ENCODE measurements at regions not wholly inside any gene's neighbourhood (a gene's known extent, or its start where the extent isn't known, plus 50 kb on each side); places are given as distances from the start of the nearest gene placed in this dataset.
"Not testable (repeated sequence)": the region's sequence is repeated elsewhere in the genome, so short reads cannot be mapped to it uniquely, and the experiment has no call there.

DNA sequence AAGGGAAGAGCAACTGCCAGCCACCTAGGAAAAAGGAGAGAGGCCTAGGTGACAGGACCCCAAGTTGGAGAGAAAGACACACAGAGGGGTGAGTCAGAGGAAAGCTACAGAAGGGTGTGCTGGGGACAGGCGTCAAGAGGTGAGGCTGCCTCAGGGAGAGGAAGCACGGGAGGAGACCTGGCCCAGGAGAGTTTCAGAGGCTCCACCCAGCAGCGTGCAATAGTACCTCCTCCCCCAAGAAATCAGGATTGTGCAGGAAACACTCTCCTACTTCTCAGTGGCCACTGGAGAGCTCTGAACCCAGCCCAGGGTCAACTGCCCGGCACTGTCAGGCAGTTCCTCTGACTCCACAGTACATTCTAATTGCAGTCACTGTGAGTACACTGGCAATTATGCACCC is 346.0 kb downstream of the BCL2L11 start:
- DNase-seq (ENCODE audit: low read depth); H3K4me3 ChIP-seq (ENCODE audit: low read depth, low read length): not testable (repeated sequence)

DNA sequence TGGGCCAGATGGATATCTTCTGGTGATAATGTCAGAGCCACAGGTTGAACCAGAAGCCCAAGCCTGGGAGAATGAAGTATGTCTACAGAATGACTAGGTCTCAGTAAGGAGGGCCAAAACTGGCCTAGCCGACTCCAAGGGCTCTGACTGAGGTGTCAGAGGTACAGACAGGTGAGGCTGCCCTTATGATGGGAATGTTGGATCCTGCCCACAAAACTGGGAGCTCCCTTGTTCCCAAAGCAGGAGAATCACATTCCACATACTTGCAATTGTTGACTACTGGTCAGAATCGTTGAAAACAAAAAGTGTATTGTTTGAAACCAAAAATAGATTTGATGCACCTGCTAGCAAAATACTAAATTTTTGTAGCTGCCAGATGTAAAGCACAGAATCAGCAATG is 350.2 kb downstream of the BCL2L11 start:
- not testable (repeated sequence) for DNase-seq (ENCODE audit: low read depth); H3K4me3 ChIP-seq (ENCODE audit: low read depth, low read length)

DNA sequence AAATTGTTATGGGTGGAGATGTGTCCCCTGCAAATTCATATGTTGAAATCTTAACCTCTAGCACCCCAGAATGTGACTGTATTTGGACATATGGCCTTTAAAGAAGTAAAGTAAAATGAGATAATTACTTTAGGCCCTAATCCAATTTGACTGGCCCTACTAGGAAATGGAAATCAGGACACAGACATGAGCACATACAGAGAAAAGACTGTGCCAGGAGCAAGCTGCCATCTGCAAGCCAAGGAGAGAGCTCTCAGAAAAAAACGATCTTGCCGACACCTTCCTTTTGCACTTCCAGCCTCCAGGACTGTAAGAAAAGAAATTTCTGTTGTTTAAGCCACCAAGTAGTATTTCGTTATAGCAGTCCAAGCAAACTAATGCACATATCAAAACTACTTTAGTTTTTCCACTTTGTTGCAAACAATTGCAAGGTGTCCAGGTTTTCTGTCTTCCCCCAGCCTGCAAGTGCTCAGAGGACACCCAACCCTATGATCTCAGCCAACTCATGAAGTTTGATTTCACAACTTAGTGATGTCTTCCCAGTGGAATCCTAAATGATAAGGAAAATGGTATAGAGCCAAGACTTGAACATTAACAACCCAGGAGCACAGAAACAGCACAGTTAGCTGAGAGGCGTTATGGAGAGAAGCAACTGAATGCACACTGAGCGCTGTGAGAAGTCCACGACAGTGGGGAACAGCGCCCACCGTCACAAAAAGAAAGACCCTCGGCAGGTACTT is 351.2 kb downstream of the BCL2L11 start:
- DNase-seq (ENCODE audit: low read depth) = peak; percentile 48
- H3K4me3 ChIP-seq (ENCODE audit: low read depth, low read length) = not testable (repeated sequence)

DNA sequence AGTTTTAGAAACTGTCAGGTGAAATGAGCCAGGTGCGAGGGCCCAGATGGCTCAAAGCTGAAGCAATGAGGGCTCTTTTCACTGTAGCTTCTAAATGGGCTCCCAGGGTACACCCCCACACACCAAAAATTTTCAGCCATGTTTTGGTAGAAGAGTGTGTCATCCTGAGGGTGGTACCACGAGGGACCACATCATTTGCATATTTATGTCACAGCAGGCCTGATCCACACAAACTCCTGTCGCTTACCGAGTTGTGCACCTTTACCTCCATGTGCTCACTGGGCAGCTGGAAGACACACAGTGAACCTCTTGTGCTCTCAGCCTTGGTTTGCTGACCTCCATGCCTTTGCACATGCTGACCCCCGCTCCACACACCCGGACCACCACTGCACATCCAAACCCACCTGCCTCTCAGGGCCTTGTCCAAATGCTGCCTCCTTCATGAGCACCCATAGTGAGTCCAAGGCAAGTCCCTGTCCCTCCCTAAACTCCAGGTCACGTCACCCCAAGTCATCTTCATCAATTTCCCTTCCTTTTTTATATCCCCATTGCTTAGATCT is 352.2 kb downstream of the BCL2L11 start:
- not testable (repeated sequence) for DNase-seq (ENCODE audit: low read depth)

DNA sequence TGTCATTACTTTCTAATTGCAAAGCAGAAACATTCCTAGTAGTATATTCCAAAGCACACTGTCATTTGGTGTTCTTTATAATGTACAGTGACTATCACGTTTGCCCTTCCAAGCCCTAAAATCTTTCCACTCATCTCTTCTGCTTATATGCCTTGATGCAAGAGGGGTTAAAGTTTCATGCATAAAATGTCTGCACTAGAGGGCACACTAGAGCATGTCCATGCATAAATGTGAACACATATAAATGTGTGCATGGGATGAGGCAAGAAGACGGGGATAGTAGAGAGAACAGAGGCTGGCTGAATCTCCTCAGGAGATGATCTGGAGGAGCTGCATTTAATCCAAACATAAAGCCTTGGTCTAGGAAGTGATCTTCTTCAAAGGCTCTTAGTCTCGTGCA is 352.8 kb downstream of the BCL2L11 start:
- not testable (repeated sequence) for DNase-seq (ENCODE audit: low read depth); H3K4me3 ChIP-seq (ENCODE audit: low read depth, low read length)

More for the DNA sequence above, 352.2 kb downstream of the BCL2L11 start:
- not testable (repeated sequence) for H3K4me3 ChIP-seq (ENCODE audit: low read depth, low read length)

DNA sequence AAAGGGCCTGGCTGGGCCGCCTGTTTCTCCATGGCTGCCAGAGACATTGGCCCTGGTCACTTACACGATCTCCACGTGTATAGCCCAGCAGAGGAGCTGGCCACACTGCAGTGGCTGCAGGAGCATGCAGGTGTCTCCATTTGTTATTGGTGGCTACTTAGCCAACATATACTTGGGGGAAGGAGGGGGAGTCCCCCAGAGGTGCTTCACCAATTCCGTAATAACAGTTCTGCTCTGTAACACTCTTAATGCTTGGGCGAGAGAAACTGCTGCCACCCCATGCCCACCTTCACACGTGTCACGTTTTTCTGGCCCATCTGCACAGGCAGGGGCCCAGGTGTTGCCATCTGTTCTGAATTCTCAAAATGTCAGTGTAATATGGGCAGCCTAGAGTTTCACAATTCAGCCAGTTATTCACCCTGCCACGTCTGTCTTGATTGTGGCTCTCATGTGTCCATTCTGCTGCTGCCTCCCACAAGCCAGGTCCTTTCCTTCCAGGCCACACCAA is 353.5 kb downstream of the BCL2L11 start:
- H3K4me3 ChIP-seq (ENCODE audit: low read depth, low read length); DNase-seq (ENCODE audit: low read depth): not testable (repeated sequence)

DNA sequence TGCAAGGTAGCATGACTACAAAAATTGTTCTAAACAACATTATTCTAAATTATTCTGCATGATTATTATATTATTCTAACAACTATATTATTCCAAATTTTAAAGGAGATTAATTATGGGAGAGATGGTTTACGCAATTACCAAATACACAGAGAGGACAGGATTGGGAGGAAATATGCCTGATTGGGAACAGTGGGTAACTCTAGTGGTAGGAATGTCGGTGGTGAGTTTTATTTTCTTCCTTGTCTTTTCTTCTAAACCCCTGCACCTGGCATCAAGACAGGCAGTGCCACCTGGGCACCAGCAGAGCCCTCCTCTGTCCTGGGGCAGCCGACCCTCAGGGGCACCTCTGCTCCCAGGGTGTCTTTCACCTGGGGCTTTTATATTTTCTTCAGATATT is 357.6 kb downstream of the BCL2L11 start:
- H3K4me3 ChIP-seq (ENCODE audit: low read depth, low read length); DNase-seq (ENCODE audit: low read depth): not testable (repeated sequence)
- TF ChIP-seq, protein P1, sequence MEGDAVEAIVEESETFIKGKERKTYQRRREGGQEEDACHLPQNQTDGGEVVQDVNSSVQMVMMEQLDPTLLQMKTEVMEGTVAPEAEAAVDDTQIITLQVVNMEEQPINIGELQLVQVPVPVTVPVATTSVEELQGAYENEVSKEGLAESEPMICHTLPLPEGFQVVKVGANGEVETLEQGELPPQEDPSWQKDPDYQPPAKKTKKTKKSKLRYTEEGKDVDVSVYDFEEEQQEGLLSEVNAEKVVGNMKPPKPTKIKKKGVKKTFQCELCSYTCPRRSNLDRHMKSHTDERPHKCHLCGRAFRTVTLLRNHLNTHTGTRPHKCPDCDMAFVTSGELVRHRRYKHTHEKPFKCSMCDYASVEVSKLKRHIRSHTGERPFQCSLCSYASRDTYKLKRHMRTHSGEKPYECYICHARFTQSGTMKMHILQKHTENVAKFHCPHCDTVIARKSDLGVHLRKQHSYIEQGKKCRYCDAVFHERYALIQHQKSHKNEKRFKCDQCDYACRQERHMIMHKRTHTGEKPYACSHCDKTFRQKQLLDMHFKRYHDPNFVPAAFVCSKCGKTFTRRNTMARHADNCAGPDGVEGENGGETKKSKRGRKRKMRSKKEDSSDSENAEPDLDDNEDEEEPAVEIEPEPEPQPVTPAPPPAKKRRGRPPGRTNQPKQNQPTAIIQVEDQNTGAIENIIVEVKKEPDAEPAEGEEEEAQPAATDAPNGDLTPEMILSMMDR (IDR thresholded peaks at IDR 0.05; ENCODE audit: insufficient read depth, low read depth, low read length) = peak; percentile 19

DNA sequence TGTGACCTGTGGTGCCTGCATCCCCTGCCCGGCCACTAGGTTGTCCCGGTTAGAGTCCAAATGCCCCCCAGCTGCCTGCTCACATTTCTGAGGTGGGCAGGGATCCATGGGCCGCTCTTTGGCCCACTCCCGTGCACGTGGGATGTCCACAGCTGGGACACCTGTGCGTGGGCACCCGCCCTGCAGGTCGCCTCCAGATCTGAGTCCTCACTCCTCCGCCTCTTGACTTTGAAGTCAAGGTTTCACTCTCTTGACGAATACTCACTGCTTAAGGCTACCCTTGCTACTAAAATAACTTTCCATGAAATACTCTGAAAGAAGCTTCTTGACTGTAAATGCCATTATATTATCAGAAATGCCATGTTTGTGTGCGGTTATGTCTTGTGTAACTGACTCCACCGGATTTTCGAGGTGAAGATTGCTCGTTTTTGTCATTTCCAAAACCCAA is 358.2 kb downstream of the BCL2L11 start:
- DNase-seq (ENCODE audit: low read depth); H3K4me3 ChIP-seq (ENCODE audit: low read depth, low read length): not testable (repeated sequence)

DNA sequence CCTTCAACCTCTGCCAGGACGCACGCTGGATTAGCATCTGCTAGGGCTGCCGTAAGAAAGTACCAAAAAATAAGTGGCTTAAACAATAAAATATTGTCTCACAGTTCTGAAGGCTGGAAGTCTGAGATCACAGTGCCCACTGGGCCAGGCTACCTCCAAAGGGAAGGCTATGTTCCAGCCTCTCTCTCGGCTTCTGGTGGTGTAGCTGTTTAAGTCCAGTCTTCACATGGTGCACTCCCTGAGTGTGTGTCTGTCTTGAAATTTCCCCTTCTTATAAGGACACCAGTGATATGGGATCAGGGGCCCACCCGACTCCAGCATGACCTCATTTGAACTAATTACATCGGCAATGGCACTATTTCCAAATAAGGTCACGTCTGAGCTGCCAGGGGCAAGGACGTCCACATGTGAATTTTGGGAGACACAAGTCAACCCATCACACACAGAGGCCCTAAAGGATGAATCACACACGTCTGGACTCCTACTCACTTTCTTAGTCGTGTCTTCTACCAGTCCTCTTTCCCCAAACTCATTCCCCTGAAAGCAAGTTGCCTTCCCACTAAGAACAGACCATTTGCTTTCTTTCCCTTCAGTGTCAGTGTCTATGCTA is 359.4 kb downstream of the BCL2L11 start:
- H3K4me3 ChIP-seq (ENCODE audit: low read depth, low read length) = not testable (repeated sequence)
- peak; percentile 66 for DNase-seq (ENCODE audit: low read depth)

DNA sequence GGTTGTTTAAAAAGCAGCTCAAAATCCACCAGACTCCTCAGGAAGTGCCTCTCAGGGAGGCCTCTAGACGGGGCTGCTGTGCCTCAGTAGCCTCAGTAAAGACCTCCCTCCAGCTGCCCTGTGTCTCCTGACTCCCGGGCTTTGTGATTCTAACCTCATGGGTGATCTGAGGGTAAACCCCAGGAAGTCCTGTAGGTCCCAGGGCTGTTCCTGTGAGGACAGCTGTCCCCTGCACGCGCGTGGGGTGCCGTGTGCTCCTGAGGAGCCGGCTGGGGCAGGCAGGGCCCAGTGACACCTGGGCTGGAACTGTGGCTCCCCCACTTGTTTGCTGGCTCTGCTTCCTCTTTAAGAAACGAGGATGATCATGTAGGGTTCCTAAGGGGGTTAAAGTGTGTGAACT is 359.9 kb downstream of the BCL2L11 start:
- not testable (repeated sequence) for H3K4me3 ChIP-seq (ENCODE audit: low read depth, low read length)
- TF ChIP-seq, protein P1 (IDR thresholded peaks at IDR 0.05; ENCODE audit: insufficient read depth, low read depth, low read length) = peak; percentile 18
- peak; percentile 49 for DNase-seq (ENCODE audit: low read depth)

DNA sequence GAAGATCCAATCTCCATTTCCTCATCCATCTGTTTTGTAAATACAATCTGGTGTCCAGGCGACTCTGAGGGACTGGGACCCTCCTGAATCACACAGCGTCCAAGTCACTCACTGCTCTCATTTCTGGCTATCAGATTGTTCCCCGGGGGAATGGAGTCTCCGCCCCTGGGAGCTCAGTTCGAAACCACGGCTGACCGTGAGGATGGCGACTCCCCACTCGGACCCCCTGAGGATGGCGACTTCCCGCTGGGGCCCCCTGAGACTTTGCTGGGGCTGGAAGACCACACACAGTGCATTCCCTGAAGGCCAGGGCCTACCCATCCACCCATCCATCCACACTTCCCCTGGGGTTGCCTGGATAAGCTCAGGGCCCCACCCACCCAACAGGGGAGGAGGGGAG is 360.5 kb downstream of the BCL2L11 start:
- not testable (repeated sequence) for DNase-seq (ENCODE audit: low read depth); H3K4me3 ChIP-seq (ENCODE audit: low read depth, low read length)

DNA sequence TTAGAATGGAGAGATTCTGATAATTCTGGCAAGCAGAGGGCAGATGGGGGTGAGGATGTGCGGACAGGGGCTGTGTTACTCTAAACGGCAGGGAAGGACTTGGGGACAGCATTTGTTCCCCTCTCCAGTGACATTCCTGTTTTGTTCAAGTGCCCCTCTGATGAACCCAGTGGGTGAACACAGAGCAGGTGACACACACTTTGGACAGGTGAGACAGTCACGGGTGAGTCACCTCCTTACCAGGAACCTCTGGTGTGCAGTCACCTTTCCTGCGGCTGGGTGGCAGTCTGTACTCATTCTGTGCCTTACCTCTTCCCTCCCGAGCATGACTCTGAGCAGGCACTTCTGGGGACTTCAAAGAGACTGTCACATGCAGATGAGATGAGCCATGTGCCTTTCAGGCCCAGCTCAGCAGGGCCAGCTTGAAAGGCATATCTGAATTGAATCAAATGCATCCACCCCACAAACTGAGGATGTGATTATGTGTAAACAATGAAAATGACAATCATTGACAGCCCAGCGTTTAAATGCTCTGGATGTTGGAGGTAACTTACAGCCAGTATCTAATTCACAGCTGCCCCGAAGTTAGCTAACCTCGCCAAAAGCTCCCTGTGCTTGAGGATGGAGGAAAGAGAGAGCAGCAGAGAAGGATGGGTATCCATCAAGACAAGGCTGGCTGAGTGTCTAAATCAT is 362.4 kb downstream of the BCL2L11 start:
- not testable (repeated sequence) for H3K4me3 ChIP-seq (ENCODE audit: low read depth, low read length); DNase-seq (ENCODE audit: low read depth)

DNA sequence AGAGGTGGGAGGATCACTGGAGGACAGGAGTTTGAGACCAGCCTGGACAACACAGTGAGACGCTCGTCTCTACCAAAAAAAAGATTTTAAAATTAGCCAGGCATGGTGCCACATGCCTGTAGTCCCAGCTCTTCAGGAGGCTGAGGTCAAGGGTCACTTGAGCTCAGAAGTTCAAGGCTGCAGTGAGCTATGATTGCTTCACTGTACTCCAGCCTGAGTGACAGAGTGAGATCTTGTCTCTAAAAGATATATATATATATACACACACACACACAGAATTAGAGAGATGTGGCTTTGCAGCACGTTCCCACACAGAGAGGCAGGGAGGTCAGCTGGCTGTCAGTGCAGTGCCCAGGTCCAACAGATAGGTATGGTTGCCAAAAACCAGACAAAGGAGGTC is 363.4 kb downstream of the BCL2L11 start:
- not testable (repeated sequence) for DNase-seq (ENCODE audit: low read depth); H3K4me3 ChIP-seq (ENCODE audit: low read depth, low read length)

DNA sequence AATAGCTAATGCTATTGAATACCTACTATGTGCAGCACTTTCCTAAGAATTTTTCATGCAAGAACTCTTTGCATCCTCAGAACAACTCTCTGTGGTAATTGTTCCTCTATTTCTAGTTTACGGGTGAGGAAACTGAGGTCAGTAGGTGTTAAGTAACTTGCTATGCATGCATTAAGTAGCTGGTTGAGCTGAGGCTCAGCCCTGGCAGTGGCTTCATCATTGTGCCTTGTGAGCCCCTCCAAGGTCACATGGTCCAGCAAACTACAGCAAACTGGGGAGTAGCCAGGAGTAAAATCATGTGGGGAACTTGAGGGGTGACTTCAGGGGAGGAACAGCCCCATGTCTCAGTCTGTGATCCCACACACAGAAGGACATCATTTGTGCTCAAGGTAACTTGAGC is 365.2 kb downstream of the BCL2L11 start:
- H3K4me3 ChIP-seq (ENCODE audit: low read depth, low read length); DNase-seq (ENCODE audit: low read depth): not testable (repeated sequence)

DNA sequence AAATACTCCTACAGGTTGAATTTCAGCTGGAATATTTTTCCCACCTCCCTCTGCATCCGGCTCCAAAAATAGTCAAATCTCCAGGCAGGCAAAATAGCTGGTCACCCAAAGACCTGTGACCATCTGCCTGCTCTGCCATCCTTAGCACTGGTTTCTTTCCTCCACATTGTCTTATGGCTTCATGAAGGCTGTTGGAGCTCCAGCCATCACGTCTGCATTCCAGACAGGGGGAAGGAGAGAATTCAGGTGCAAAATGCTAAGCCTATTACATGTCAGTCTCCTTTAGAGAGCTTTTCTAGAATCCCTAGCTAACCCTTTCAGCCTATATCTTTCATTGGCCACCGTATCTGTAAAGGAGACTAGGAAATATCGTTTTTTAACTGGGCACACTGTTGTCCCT is 367.7 kb downstream of the BCL2L11 start:
- not testable (repeated sequence) for H3K4me3 ChIP-seq (ENCODE audit: low read depth, low read length); DNase-seq (ENCODE audit: low read depth)

DNA sequence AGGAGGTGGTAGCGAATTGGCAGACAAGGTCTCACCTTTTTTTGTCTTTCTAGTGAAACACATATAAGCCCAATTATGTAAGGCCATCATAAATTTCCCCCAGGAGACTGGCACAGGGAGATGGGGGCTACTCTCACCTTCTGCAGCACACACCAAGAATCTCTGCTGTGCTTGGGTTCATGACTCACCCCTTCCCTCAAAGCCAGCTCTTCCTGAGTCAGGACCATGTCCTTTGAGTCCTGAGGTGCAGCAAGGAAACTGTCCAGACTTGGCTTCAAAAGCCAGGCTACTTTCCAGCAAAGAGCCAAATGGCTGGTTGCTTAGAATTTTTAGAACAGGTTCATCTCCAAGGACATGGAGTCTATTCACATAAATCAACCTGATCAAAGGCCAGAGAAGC is 368.7 kb downstream of the BCL2L11 start:
- not testable (repeated sequence) for DNase-seq (ENCODE audit: low read depth); H3K4me3 ChIP-seq (ENCODE audit: low read depth, low read length)

Data from fibroblast of villous mesenchyme (primary cell).